ENCODE measurements at regions not wholly inside any gene's neighbourhood (a gene's known extent, or its start where the extent isn't known, plus 50 kb on each side); places are given as distances from the start of the nearest gene placed in this dataset.

- Histone ChIP-seq H3K36me3 (no peaks in the 10 kb centered on the region), H3K27ac (no peak overlapping the region), H3K4me3 (no peak overlapping the region), H3K4me1 (no peaks in the 10 kb centered on the region), H3K9me3 (no peaks in the 10 kb centered on the region), H3K27me3 (no peaks in the 10 kb centered on the region)
- intact Hi-C loops (cut with DNase I), result no loop called here
- TF ChIP-seq CTCF (IDR thresholded peaks at IDR 0.05) (no peak), POLR2AphosphoS5 (IDR thresholded peaks at IDR 0.05) (no peak), POLR2A (IDR thresholded peaks at IDR 0.05) (no peak), EP300 (IDR thresholded peaks at IDR 0.05) (no peak)
- WGBS, 2 donors, result 23 to 61% methylated on average over 1 of the region's 1 CpG
- DNase-seq, result no peak
Measured at GRCh38 chr1:192862271-192862670, 53.4 kb downstream of the RGS2 start.

- H3K9me3 ChIP-seq, result no peaks in the 10 kb centered on the region
- H3K4me1 ChIP-seq, result no peaks in the 10 kb centered on the region
- H3K27ac ChIP-seq, result no peak overlapping the region
- intact Hi-C loops (cut with DNase I), result no loop called here
- no peaks in the 10 kb centered on the region for H3K27me3 ChIP-seq
- TF ChIP-seq CTCF (IDR thresholded peaks at IDR 0.05), result no peak
- no peak for TF ChIP-seq POLR2A (IDR thresholded peaks at IDR 0.05)
- TF ChIP-seq POLR2AphosphoS5 (IDR thresholded peaks at IDR 0.05), result no peak
- no peak for DNase-seq
- 73 to 81% methylated on average over 5 of the region's 5 CpGs for WGBS, 2 donors
- H3K4me3 ChIP-seq, result no peak overlapping the region
- H3K36me3 ChIP-seq, result no peaks in the 10 kb centered on the region
Measured at GRCh38 chr1:192866241-192866868, 57.5 kb downstream of the RGS2 start.

- 87 to 88% methylated on average over 4 of the region's 4 CpGs for WGBS, 2 donors
- H3K4me3 ChIP-seq, result no peak overlapping the region
- no peaks in the 10 kb centered on the region for H3K36me3 ChIP-seq
- no peaks in the 10 kb centered on the region for H3K9me3 ChIP-seq
- H3K27ac ChIP-seq, result no peak overlapping the region
- TF ChIP-seq EP300 (IDR thresholded peaks at IDR 0.05), result no peak
- no peak for TF ChIP-seq POLR2AphosphoS5 (IDR thresholded peaks at IDR 0.05)
- no peak for TF ChIP-seq POLR2A (IDR thresholded peaks at IDR 0.05)
- no peak for TF ChIP-seq CTCF (IDR thresholded peaks at IDR 0.05)
- H3K4me1 ChIP-seq, result no peaks in the 10 kb centered on the region
- no peak for DNase-seq
- intact Hi-C loops (cut with DNase I), result no loop called here
- H3K27me3 ChIP-seq, result no peaks in the 10 kb centered on the region
Measured at GRCh38 chr1:192867180-192867579, 58.3 kb downstream of the RGS2 start.

GRCh38 chr1:192869308-192869940 is 60.6 kb downstream of the RGS2 start:
- 89% methylated on average over 4 of the region's 4 CpGs for WGBS, 2 donors
- intact Hi-C loops (cut with DNase I), result no loop called here

More at GRCh38 chr1:192869308-192869940, 60.6 kb downstream of the RGS2 start:
- Histone ChIP-seq H3K4me3 (no peak overlapping the region), H3K36me3 (no peaks in the 10 kb centered on the region), H3K27ac (no peak overlapping the region), H3K27me3 (no peaks in the 10 kb centered on the region), H3K9me3 (no peaks in the 10 kb centered on the region), H3K4me1 (no peaks in the 10 kb centered on the region)
- TF ChIP-seq EP300 (IDR thresholded peaks at IDR 0.05) (no peak), POLR2AphosphoS5 (IDR thresholded peaks at IDR 0.05) (no peak), POLR2A (IDR thresholded peaks at IDR 0.05) (no peak), CTCF (IDR thresholded peaks at IDR 0.05) (no peak)
- DNase-seq, result no peak

Data from sigmoid colon (tissue), 6 donors.